Heart right ventricle (tissue), 16 donors: ENCODE measurements at regions not wholly inside any gene's neighbourhood (a gene's known extent, or its start where the extent isn't known, plus 50 kb on each side); places are given as distances from the start of the nearest gene placed in this dataset.

Source experiments
- ATAC-seq, 8 donors: fragments of 200-7000 bp; cut with Tn5 transposase; one replicate each; pipeline ENCODE4 v1.9.1; 2020; ENCODE audit warnings: mild to moderate bottlenecking in 8 of 8, moderate library complexity in 8 of 8, moderate number of reproducible peaks in 1 of 8
- DNase-seq, 2 donors: peaks; one replicate each; pipeline ENCODE4 v3.0.0-alpha.2; 2020
- H3K27ac ChIP-seq, 10 donors: fragments of 200-600 bp; sonication (generic) in 2 of 10; one replicate each; pipeline versions ENCODE4 v1.5.0 to v1.8.0; 2020 to 2022; ENCODE audit warnings: mild to moderate bottlenecking in 3 of 10
- H3K27me3 ChIP-seq, 7 donors: fragments of 200-600 bp; one replicate each; pipeline ENCODE4 v1.8.0; 2021 to 2022; ENCODE audit warnings: mild to moderate bottlenecking in 2 of 7
- H3K36me3 ChIP-seq, 9 donors: fragments of 200-600 bp; sonication (generic) in 1 of 9; one replicate each; pipeline versions ENCODE4 v1.5.0 to v1.8.0; 2020 to 2022; ENCODE audit warnings: mild to moderate bottlenecking in 2 of 9
- H3K4me1 ChIP-seq, 9 donors: fragments of 200-600 bp; sonication (generic) in 1 of 9; one replicate each; pipeline versions ENCODE4 v1.5.0 to v1.8.0; 2020 to 2022; ENCODE audit warnings: mild to moderate bottlenecking in 4 of 9
- H3K4me3 ChIP-seq, 10 donors: fragments of 200-600 bp; sonication (generic) in 2 of 10; one replicate each; pipeline versions ENCODE4 v1.5.0 to v1.8.0; 2020 to 2022; ENCODE audit warnings: mild to moderate bottlenecking in 7 of 10, moderate library complexity in 2 of 10
- H3K9me3 ChIP-seq, 11 donors: fragments of 200-600 bp in 10 of 11; sonication (generic) in 2 of 11; one replicate each; pipeline versions ENCODE4 v1.5.0 to v1.8.0; 2013 to 2022; ENCODE audit warnings: mild to moderate bottlenecking in 2 of 11, control low read depth in 1 of 11, moderate library complexity in 1 of 11
- WGBS, 2 donors: extraction: QIAGEN DNeasy Blood & Tissue Kit; methylation state at CpG; one replicate each; pipeline ENCODE4 v1.1.7; 2013; ENCODE audit warnings: inconsistent platforms in 1 of 2; 5-methylcytosine and 5-hydroxymethylcytosine counted together
- intact Hi-C, 10 donors: fragments of 100-400 bp; cut with DNase I; formaldehyde crosslinking; loops; one replicate each; pipeline versions ENCODE4 v1.11.1 to v1.14.2; 2022
- TF ChIP-seq, protein P1 (sequence below), 9 donors: fragments of 200-600 bp; sonication (generic) in 2 of 9; IDR thresholded peaks; one replicate each; pipeline versions ENCODE4 v1.5.0 to v1.8.0; 2021 to 2022; ENCODE audit warnings: antibody characterized with exemption in 9 of 9, mild to moderate bottlenecking in 5 of 9, moderate library complexity in 1 of 9
- donor health status: Arrhythmogenic right ventricular cardiomyopathy.
- donor health status: ischemic (EF 13 %, LVEDD 7.1; RV severe dilation, severe dysfunction).
- donor health status: healthy with polysubstance abuse.
- donor health status: DM: no; HTN: yes; CAD: no.
- donor health status: DM: no; HTN: no; CAD: no.
- donor health status: ischemic (EF 25% LVEDD 6.9; RV normal size, moderate dysfunction).
- donor health status: ischemic (EF 25% LVEDD 5.7; RV mildly dilated, moderate dysfunction).
- donor health status: healthy.
- donor health status: DM: yes; HTN: yes; CAD: no.
- donor health status: Ischemic cardiomyopathy.
- donor health status: ischemic (EF 35%, LVEDD 5.7; RV mildly dilated, moderate dysfunction).
- donor health status: nonischemic (EF 11% LVEDD 7.7; RV severe dilation, severe dysfunction).
- donor health status: DM: yes; HTN: yes; CAD: no.
- donor health status: PGD.
- donor health status: ischemic (EF 29% LVEDD 5.4; RV normal size, mild dysfunction).
- donor health status: nonischemic (EF 23%, LVEDD 6.1; RV moderate dilation, normal function).

- Histone ChIP-seq H3K36me3 (no peaks in the 10 kb centered on the region), H3K27me3 (peaks cover 0 to 19% (median 4%) of the 10 kb centered on the region in 7 donors), H3K4me1 (peaks cover 0 to 12% (median 0%) of the 10 kb centered on the region in 9 donors), H3K27ac (no peak overlapping the region), H3K9me3 (peaks cover 0 to 14% (median 0%) of the 10 kb centered on the region in 11 donors), H3K4me3 (no peak overlapping the region)
- intact Hi-C loops: no loop called here
- no peak for DNase-seq
- TF ChIP-seq, protein P1, sequence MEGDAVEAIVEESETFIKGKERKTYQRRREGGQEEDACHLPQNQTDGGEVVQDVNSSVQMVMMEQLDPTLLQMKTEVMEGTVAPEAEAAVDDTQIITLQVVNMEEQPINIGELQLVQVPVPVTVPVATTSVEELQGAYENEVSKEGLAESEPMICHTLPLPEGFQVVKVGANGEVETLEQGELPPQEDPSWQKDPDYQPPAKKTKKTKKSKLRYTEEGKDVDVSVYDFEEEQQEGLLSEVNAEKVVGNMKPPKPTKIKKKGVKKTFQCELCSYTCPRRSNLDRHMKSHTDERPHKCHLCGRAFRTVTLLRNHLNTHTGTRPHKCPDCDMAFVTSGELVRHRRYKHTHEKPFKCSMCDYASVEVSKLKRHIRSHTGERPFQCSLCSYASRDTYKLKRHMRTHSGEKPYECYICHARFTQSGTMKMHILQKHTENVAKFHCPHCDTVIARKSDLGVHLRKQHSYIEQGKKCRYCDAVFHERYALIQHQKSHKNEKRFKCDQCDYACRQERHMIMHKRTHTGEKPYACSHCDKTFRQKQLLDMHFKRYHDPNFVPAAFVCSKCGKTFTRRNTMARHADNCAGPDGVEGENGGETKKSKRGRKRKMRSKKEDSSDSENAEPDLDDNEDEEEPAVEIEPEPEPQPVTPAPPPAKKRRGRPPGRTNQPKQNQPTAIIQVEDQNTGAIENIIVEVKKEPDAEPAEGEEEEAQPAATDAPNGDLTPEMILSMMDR (IDR thresholded peaks at IDR 0.05): no peak
- ATAC-seq: no peak
- 42 to 50% methylated on average over 5 of the region's 5 CpGs for WGBS, 2 donors
These were observed 255.8 kb upstream of the CRY1 start for GRCh38 chr12:107349008-107349747.

GRCh38 chr12:107349839-107350238 lies 256.5 kb upstream of the CRY1 start:
- H3K4me3 ChIP-seq: no peak overlapping the region
- no peaks in the 10 kb centered on the region for H3K36me3 ChIP-seq
- TF ChIP-seq, protein P1 (IDR thresholded peaks at IDR 0.05): no peak
- intact Hi-C loops: no loop called here
- H3K9me3 ChIP-seq: peaks cover 0 to 14% (median 0%) of the 10 kb centered on the region in 11 donors
- 39 to 49% methylated on average over 2 of the region's 2 CpGs for WGBS, 2 donors
- DNase-seq (no peak), ATAC-seq (no peak)
- H3K27ac ChIP-seq: no peak overlapping the region
- H3K27me3 ChIP-seq: peaks cover 0 to 19% (median 4%) of the 10 kb centered on the region in 7 donors
- peaks cover 0 to 12% (median 0%) of the 10 kb centered on the region in 9 donors for H3K4me1 ChIP-seq

DNA sequence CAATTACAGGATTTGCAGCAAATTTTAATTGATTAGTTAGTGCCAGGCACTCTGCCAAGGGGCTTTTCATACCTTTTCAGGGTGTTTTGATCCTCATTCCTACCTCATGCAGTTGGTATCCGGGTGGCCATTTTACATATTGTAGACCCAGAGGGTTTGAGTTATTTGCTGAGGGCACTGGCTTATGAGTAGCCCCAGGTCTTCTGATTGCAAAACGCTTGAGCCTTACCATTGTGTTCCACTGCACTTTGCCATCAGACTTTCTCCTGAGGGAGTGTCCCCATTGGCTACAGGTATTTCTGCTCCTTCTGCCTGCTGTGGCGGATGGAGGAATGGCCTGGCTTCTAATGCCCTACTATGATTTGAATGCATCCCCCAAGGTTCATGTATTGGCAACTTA lies 257.8 kb upstream of the CRY1 start:
- intact Hi-C loops: no loop called here
- peaks cover 0 to 17% (median 5%) of the 10 kb centered on the region in 7 donors for H3K27me3 ChIP-seq
- 82 to 86% methylated on average over 3 of the region's 3 CpGs for WGBS, 2 donors
- no peak for DNase-seq
- H3K9me3 ChIP-seq: peaks cover 0 to 14% (median 0%) of the 10 kb centered on the region in 11 donors
- H3K4me3 ChIP-seq: no peak overlapping the region
- ATAC-seq: no peak
- no peak overlapping the region for H3K27ac ChIP-seq
- peaks cover 0 to 12% (median 0%) of the 10 kb centered on the region in 9 donors for H3K4me1 ChIP-seq
- TF ChIP-seq, protein P1 (IDR thresholded peaks at IDR 0.05): no peak
- H3K36me3 ChIP-seq: no peaks in the 10 kb centered on the region

GRCh38 chr12:107351713-107352112 lies 258.4 kb upstream of the CRY1 start:
- Histone ChIP-seq H3K9me3 (peaks cover 0 to 14% (median 0%) of the 10 kb centered on the region in 11 donors), H3K36me3 (no peaks in the 10 kb centered on the region), H3K4me3 (no peak overlapping the region), H3K27me3 (peaks cover 0 to 20% (median 5%) of the 10 kb centered on the region in 7 donors), H3K27ac (no peak overlapping the region), H3K4me1 (peaks cover 0 to 12% (median 0%) of the 10 kb centered on the region in 9 donors)
- TF ChIP-seq, protein P1 (IDR thresholded peaks at IDR 0.05): no peak
- no peak for ATAC-seq
- DNase-seq: no peak
- intact Hi-C loops: no loop called here
